IgD-negative memory B cell (primary cell): ENCODE measurements at regions not wholly inside any gene's neighbourhood (a gene's known extent, or its start where the extent isn't known, plus 50 kb on each side); places are given as distances from the start of the nearest gene placed in this dataset.

Source experiments
- H3K27ac Mint-ChIP-seq, 3 donors: one replicate each; pipeline ENCODE4 v1.8.0; 2020 to 2022; ENCODE audit warnings: mild to moderate bottlenecking in 3 of 3, mixed read lengths in 3 of 3, moderate library complexity in 1 of 3
- H3K27me3 Mint-ChIP-seq: one replicate; pipeline ENCODE4 v1.8.0; 2021; ENCODE audit warnings: mixed read lengths
- H3K36me3 Mint-ChIP-seq: one replicate; pipeline ENCODE4 v1.8.0; 2020; ENCODE audit warnings: mild to moderate bottlenecking, mixed read lengths
- H3K4me1 Mint-ChIP-seq, 3 donors: one replicate each; pipeline ENCODE4 v1.8.0; 2020 to 2022; ENCODE audit warnings: mixed read lengths in 3 of 3, mild to moderate bottlenecking in 1 of 3
- H3K4me3 Mint-ChIP-seq, 4 donors: one replicate each; pipeline ENCODE4 v1.8.0; 2020 to 2022; ENCODE audit warnings: mild to moderate bottlenecking in 4 of 4, mixed read lengths in 4 of 4, moderate library complexity in 3 of 4
- H3K9me3 Mint-ChIP-seq, 3 donors: one replicate each; pipeline ENCODE4 v1.8.0; 2020 to 2021; ENCODE audit warnings: mixed read lengths in 3 of 3, mild to moderate bottlenecking in 1 of 3

- peaks cover 0 to 3% (median 0%) of the 10 kb centered on the region in 3 donors for H3K9me3 Mint-ChIP-seq
- H3K4me3 Mint-ChIP-seq, result no peak overlapping the region
- H3K36me3 Mint-ChIP-seq, result no peaks in the 10 kb centered on the region
- no peak overlapping the region for H3K27ac Mint-ChIP-seq
- H3K4me1 Mint-ChIP-seq, result no peaks in the 10 kb centered on the region
- H3K27me3 Mint-ChIP-seq, result no peaks in the 10 kb centered on the region
Observed at GRCh38 chr3:87413814-87414213, 137.4 kb upstream of the POU1F1 start.

DNA sequence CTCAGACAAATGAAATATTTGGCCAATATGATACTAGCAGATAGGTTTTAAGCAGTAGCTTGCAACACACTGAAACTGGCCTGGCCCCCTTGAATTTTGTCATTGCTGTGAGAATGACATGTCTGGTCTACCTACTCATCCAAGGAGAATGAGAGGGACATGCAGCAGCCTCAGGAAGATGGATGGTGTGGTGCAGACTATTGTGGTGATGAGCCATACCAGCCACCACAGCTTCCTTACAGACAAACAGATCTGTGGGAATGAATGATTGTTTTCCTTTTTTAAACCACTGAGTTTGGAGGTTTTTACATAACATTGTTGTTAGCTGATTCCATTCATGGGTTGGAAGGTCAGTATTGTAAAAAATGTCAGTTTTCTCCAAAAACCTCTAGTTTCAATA lies 133.7 kb upstream of the POU1F1 start:
- Mint-ChIP-seq H3K27me3 (no peaks in the 10 kb centered on the region), H3K36me3 (no peaks in the 10 kb centered on the region), H3K27ac (no peak overlapping the region), H3K4me1 (no peaks in the 10 kb centered on the region), H3K9me3 (peaks cover 0 to 3% (median 0%) of the 10 kb centered on the region in 3 donors), H3K4me3 (no peak overlapping the region)

- H3K36me3 Mint-ChIP-seq, result peaks cover 2% of the 10 kb centered on the region
Observed at GRCh38 chr3:87398168-87398801, 121.9 kb upstream of the POU1F1 start.

DNA sequence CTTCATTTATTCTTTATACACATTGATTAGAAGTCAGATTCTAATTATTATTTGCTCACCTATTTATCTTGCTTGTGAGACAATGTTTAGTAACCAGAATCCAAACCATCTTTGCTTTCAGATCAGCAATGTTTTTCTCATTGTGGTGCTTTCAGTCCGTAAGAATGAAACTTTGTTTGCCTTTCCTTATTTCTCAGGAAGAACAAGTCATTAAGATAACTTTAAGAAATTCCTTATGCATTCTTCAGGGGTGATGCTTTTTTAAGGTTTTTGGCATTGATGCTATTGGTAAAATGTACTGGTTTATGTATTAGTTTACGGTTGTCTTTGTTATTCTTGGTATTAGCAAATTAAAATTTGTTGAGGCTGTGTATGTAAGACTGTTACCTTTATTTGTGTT lies 120.8 kb upstream of the POU1F1 start:
- H3K4me1 Mint-ChIP-seq, result no peaks in the 10 kb centered on the region
- H3K9me3 Mint-ChIP-seq, result peaks cover 3 to 7% (median 5%) of the 10 kb centered on the region in 3 donors
- no peaks in the 10 kb centered on the region for H3K27me3 Mint-ChIP-seq
- H3K27ac Mint-ChIP-seq, result no peak overlapping the region
- peaks cover 2% of the 10 kb centered on the region for H3K36me3 Mint-ChIP-seq
- H3K4me3 Mint-ChIP-seq, result no peak overlapping the region

More at GRCh38 chr3:87398168-87398801, 121.9 kb upstream of the POU1F1 start:
- Mint-ChIP-seq H3K9me3 (peaks cover 2 to 7% (median 3%) of the 10 kb centered on the region in 3 donors), H3K27ac (no peak overlapping the region), H3K4me3 (no peak overlapping the region), H3K27me3 (no peaks in the 10 kb centered on the region), H3K4me1 (no peaks in the 10 kb centered on the region)

GRCh38 chr3:87390821-87391220 lies 114.4 kb upstream of the POU1F1 start:
- Mint-ChIP-seq H3K27me3 (peaks cover 2% of the 10 kb centered on the region), H3K4me3 (no peak overlapping the region), H3K36me3 (no peaks in the 10 kb centered on the region), H3K4me1 (no peaks in the 10 kb centered on the region), H3K9me3 (peaks cover 5 to 17% (median 7%) of the 10 kb centered on the region in 3 donors), H3K27ac (no peak overlapping the region)

- Mint-ChIP-seq H3K9me3 (peaks cover 5 to 17% (median 7%) of the 10 kb centered on the region in 3 donors), H3K4me1 (no peaks in the 10 kb centered on the region), H3K4me3 (no peak overlapping the region), H3K27me3 (peaks cover 2% of the 10 kb centered on the region), H3K27ac (no peak overlapping the region), H3K36me3 (no peaks in the 10 kb centered on the region)
Observed at GRCh38 chr3:87390353-87390752, 114.0 kb upstream of the POU1F1 start.

DNA sequence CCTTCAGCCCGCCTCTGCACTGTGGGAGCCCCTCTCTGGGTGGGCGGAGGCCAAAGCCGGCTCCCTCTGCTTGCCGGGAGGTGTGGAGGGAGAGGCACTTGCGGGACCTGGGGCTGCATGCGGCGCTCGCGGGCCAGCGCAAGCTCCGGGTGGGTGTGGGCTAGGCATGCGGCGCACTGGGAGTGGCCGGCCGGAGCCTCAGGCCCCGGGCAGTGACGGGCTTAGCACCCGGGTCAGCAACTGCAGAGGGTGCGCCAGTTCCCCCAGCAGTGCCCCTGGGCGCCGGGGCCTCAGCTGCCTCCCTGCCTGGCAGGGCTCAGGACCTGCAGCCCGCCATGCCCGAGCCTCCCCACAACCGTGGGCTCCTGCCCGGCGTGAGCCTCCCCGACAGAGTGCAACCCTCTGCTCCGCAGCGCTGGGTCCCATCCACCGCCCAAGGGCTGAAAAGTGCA lies 98.9 kb upstream of the POU1F1 start:
- no peak overlapping the region for H3K27ac Mint-ChIP-seq
- peaks cover 5% of the 10 kb centered on the region for H3K27me3 Mint-ChIP-seq
- H3K36me3 Mint-ChIP-seq, result no peaks in the 10 kb centered on the region
- no peaks in the 10 kb centered on the region for H3K4me1 Mint-ChIP-seq
- no peak overlapping the region for H3K4me3 Mint-ChIP-seq
- no peaks in the 10 kb centered on the region for H3K9me3 Mint-ChIP-seq

DNA sequence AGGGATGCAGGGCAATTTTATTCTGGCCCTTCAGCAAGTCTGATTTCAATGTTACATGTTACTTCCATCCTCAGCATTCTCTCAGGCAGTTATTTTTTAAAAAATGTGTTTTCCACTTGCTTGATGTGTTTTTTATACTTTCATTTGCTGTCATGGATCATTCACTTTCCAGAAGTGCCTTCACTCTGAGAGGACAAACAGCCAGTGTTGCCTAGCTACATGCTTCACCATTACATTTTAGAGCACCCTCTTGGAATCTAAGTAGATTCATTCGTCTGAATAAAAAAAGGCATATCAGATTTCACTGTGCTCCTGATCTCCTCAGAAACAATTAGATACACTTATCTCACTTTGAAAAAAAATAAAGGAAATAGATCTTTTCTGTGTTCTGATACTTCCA lies 93.6 kb upstream of the POU1F1 start:
- Mint-ChIP-seq H3K9me3 (no peaks in the 10 kb centered on the region), H3K27me3 (peaks cover 5% of the 10 kb centered on the region), H3K4me1 (no peaks in the 10 kb centered on the region), H3K27ac (no peak overlapping the region), H3K36me3 (no peaks in the 10 kb centered on the region), H3K4me3 (no peak overlapping the region)

DNA sequence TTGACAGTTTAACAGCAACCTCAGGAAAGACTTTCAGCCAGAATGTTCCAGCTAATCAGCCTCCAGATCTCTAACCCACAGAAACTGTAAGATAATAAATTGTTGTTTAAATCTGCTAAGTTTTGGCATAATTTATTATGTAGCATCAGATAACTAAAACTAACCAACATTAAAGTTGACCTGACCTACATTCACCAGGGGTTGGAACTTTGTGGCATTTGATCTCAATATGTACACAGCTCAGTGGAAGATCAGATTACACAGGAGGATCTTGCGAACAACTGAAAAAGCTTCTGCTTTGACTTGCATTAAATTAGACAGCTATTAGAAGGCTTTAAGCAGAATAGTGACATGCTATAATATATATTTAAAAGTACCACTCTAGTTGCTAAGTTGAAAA lies 91.4 kb upstream of the POU1F1 start:
- no peaks in the 10 kb centered on the region for H3K4me1 Mint-ChIP-seq
- no peak overlapping the region for H3K27ac Mint-ChIP-seq
- no peaks in the 10 kb centered on the region for H3K9me3 Mint-ChIP-seq
- peaks cover 3% of the 10 kb centered on the region for H3K27me3 Mint-ChIP-seq
- no peaks in the 10 kb centered on the region for H3K36me3 Mint-ChIP-seq
- H3K4me3 Mint-ChIP-seq, result no peak overlapping the region

GRCh38 chr3:87363721-87364120 lies 87.3 kb upstream of the POU1F1 start:
- no peak overlapping the region for H3K4me3 Mint-ChIP-seq
- H3K27me3 Mint-ChIP-seq, result no peaks in the 10 kb centered on the region
- H3K4me1 Mint-ChIP-seq, result peaks cover 0 to 2% (median 0%) of the 10 kb centered on the region in 3 donors
- no peak overlapping the region for H3K27ac Mint-ChIP-seq
- no peaks in the 10 kb centered on the region for H3K9me3 Mint-ChIP-seq
- no peaks in the 10 kb centered on the region for H3K36me3 Mint-ChIP-seq

GRCh38 chr3:87361956-87362355 lies 85.6 kb upstream of the POU1F1 start:
- Mint-ChIP-seq H3K27ac (no peak overlapping the region), H3K27me3 (no peaks in the 10 kb centered on the region), H3K4me3 (no peak overlapping the region), H3K36me3 (no peaks in the 10 kb centered on the region), H3K4me1 (peaks cover 0 to 2% (median 0%) of the 10 kb centered on the region in 3 donors), H3K9me3 (no peaks in the 10 kb centered on the region)

- Mint-ChIP-seq H3K36me3 (no peaks in the 10 kb centered on the region), H3K27ac (no peak overlapping the region), H3K4me3 (no peak overlapping the region), H3K27me3 (no peaks in the 10 kb centered on the region), H3K9me3 (peaks cover 0 to 4% (median 0%) of the 10 kb centered on the region in 3 donors), H3K4me1 (peaks cover 0 to 2% (median 0%) of the 10 kb centered on the region in 3 donors)
Observed at GRCh38 chr3:87361271-87361670, 84.9 kb upstream of the POU1F1 start.

DNA sequence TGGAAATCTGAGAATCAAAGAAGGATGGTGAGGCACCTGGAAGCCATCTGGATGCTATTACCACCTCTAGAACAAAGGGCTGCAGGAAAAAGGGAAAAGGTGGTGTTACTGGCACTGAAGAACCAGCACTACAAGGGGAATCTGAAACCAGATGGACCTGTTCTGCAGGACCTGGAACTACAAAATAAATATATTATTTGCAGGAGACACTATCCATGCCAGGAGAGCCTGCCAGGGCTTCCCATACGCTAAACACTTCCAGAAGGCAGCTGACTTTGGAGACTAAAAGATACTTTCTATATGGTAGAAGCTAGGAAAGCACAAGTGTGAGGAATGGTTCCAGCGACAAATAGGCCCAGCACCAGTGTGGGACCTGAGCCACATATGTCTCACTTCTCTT lies 83.4 kb upstream of the POU1F1 start:
- peaks cover 2 to 14% (median 6%) of the 10 kb centered on the region in 3 donors for H3K9me3 Mint-ChIP-seq
- no peak overlapping the region for H3K4me3 Mint-ChIP-seq
- no peak overlapping the region for H3K27ac Mint-ChIP-seq
- H3K36me3 Mint-ChIP-seq, result no peaks in the 10 kb centered on the region
- no peaks in the 10 kb centered on the region for H3K27me3 Mint-ChIP-seq
- peaks cover 0 to 2% (median 0%) of the 10 kb centered on the region in 3 donors for H3K4me1 Mint-ChIP-seq

GRCh38 chr3:87359025-87359424 lies 82.6 kb upstream of the POU1F1 start:
- no peaks in the 10 kb centered on the region for H3K36me3 Mint-ChIP-seq
- no peak overlapping the region for H3K4me3 Mint-ChIP-seq
- H3K27ac Mint-ChIP-seq, result no peak overlapping the region
- peaks cover 0 to 2% (median 0%) of the 10 kb centered on the region in 3 donors for H3K4me1 Mint-ChIP-seq
- H3K27me3 Mint-ChIP-seq, result no peaks in the 10 kb centered on the region
- peaks cover 2 to 14% (median 6%) of the 10 kb centered on the region in 3 donors for H3K9me3 Mint-ChIP-seq

GRCh38 chr3:87358066-87358465 lies 81.7 kb upstream of the POU1F1 start:
- no peaks in the 10 kb centered on the region for H3K36me3 Mint-ChIP-seq
- H3K4me1 Mint-ChIP-seq, result peaks cover 0 to 2% (median 0%) of the 10 kb centered on the region in 3 donors
- H3K4me3 Mint-ChIP-seq, result no peak overlapping the region
- H3K27ac Mint-ChIP-seq, result no peak overlapping the region
- no peaks in the 10 kb centered on the region for H3K27me3 Mint-ChIP-seq
- H3K9me3 Mint-ChIP-seq, result peaks cover 2 to 14% (median 6%) of the 10 kb centered on the region in 3 donors

- H3K27ac Mint-ChIP-seq, result no peak overlapping the region
- peaks cover 2% of the 10 kb centered on the region for H3K27me3 Mint-ChIP-seq
- H3K4me1 Mint-ChIP-seq, result peaks cover 0 to 1% (median 0%) of the 10 kb centered on the region in 3 donors
- H3K36me3 Mint-ChIP-seq, result no peaks in the 10 kb centered on the region
- no peak overlapping the region for H3K4me3 Mint-ChIP-seq
- peaks cover 2 to 14% (median 6%) of the 10 kb centered on the region in 3 donors for H3K9me3 Mint-ChIP-seq
Observed at GRCh38 chr3:87354398-87354797, 78.0 kb upstream of the POU1F1 start.
